Keratinocyte (primary cell): ENCODE measurements at regions not wholly inside any gene's neighbourhood (a gene's known extent, or its start where the extent isn't known, plus 50 kb on each side); places are given as distances from the start of the nearest gene placed in this dataset.

Experiments used
- DNase-seq: peaks from one replicate; pipeline ENCODE4 v3.0.0-alpha.2; 2011; ENCODE audit warnings: low read depth, missing footprints, low spot score
- FAIRE-seq: peaks from 2 replicates; lab custom pipeline; 2011; peaks lifted over from hg19 to GRCh38; lab: Jason Lieb, UNC
- H2AFZ ChIP-seq: 2 replicates; pipeline ENCODE4 v1.6.0; 2012; ENCODE audit warnings: low read length, control low read depth, inconsistent platforms; ENCODE audit not compliant: control insufficient read depth
- H3K27ac ChIP-seq: 2 replicates; pipeline ENCODE4 v1.5.1; 2011; ENCODE audit warnings: low read length; ENCODE audit not compliant: control insufficient read depth, insufficient read depth
- H3K27me3 ChIP-seq: 3 replicates; pipeline ENCODE4 v1.6.0; 2011; ENCODE audit warnings: low read length; ENCODE audit not compliant: control insufficient read depth, insufficient read depth; ENCODE audit errors: extremely low read depth
- H3K36me3 ChIP-seq, 2 experiments: 2 replicates in 1 of 2; 3 replicates in 1 of 2; pipeline ENCODE4 v1.5.1; 2011; ENCODE audit warnings: low read length in 2 of 2, mild to moderate bottlenecking in 1 of 2; ENCODE audit not compliant: control insufficient read depth in 2 of 2, insufficient read depth in 2 of 2; ENCODE audit errors: extremely low read depth in 1 of 2
- H3K4me1 ChIP-seq: 3 replicates; pipeline ENCODE4 v1.5.1; 2011; ENCODE audit warnings: low read length; ENCODE audit not compliant: control insufficient read depth, insufficient read depth; ENCODE audit errors: extremely low read depth
- H3K4me2 ChIP-seq: 3 replicates; pipeline ENCODE4 v1.6.0; 2011; ENCODE audit warnings: low read depth, low read length; ENCODE audit not compliant: control insufficient read depth, insufficient read depth; ENCODE audit errors: extremely low read depth
- H3K4me3 ChIP-seq, 3 experiments: fragments of 200-600 bp in 1 of 3; sonication (generic) in 1 of 3; 2 replicates in 2 of 3; 3 replicates in 1 of 3; pipeline ENCODE4 v1.5.1; 2011 to 2016; ENCODE audit warnings: low read length in 3 of 3, mild to moderate bottlenecking in 3 of 3, control low read depth in 2 of 3, inconsistent platforms in 1 of 3, low read depth in 1 of 3, mixed read lengths in 1 of 3, mixed run types in 1 of 3, moderate library complexity in 1 of 3; ENCODE audit not compliant: control insufficient read depth in 2 of 3, insufficient read depth in 2 of 3; ENCODE audit errors: extremely low read depth in 1 of 3
- H3K79me2 ChIP-seq: 2 replicates; pipeline ENCODE4 v1.6.0; 2012; ENCODE audit warnings: low read length; ENCODE audit not compliant: control insufficient read depth, insufficient read depth
- H3K9ac ChIP-seq: 3 replicates; pipeline ENCODE4 v1.6.0; 2011; ENCODE audit warnings: low read length; ENCODE audit not compliant: control insufficient read depth, insufficient read depth; ENCODE audit errors: extremely low read depth
- H3K9me1 ChIP-seq: 3 replicates; pipeline ENCODE4 v1.6.0; 2011; ENCODE audit warnings: low read length; ENCODE audit not compliant: control insufficient read depth, insufficient read depth; ENCODE audit errors: extremely low read depth
- H3K9me3 ChIP-seq: 2 replicates; pipeline ENCODE4 v1.5.1; 2012; ENCODE audit warnings: low read depth, low read length; ENCODE audit not compliant: control insufficient read depth
- H4K20me1 ChIP-seq: 3 replicates; pipeline ENCODE4 v1.6.0; 2011; ENCODE audit warnings: low read length; ENCODE audit not compliant: control insufficient read depth, insufficient read depth; ENCODE audit errors: extremely low read depth
- EZH2 ChIP-seq: IDR thresholded peaks from one replicate; pipeline ENCODE4 v1.6.1; 2012; ENCODE audit warnings: inconsistent platforms, mild to moderate bottlenecking, low read length, moderate library complexity
- dilution Hi-C: fragments of 300-500 bp; cut with MboI; formaldehyde crosslinking; loops from one replicate; pipeline ENCODE4 v1.7.0; 2020; ENCODE audit warnings: low sequenced_read_pairs; ENCODE audit not compliant: extremely low pct_ligation_motif_present
- TF ChIP-seq, protein P1 (sequence below), 3 experiments: IDR thresholded peaks in 1 of 3; conservative IDR thresholded peaks in 1 of 3; optimal IDR thresholded peaks in 1 of 3; 2 replicates in 2 of 3; 3 replicates in 1 of 3; pipeline versions ENCODE3 to v1.5.1; 2011; ENCODE audit warnings: low read length in 3 of 3, mild to moderate bottlenecking in 3 of 3, moderate library complexity in 2 of 3, control low read depth in 1 of 3, inconsistent platforms in 1 of 3; ENCODE audit not compliant: insufficient read depth in 2 of 3; ENCODE audit errors: extremely low read depth in 1 of 3

DNA sequence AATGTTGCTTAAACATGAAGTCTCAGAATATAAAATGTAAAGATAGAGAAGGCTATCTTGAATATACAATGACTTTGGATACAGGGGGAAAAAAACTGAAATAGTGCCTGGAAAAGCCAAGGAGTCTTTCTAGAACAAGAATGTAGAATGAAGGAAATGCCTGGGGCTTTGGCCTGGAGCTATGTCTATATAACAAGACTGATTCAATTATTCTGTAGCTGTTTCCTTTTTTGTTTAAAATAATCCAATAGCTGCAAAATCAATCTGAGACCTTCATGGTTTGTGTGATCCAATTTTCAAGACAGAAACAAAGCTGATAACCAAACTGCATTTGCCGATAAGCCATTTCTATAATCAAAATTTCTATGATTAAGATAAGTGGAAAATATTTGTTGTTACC is 530.9 kb upstream of the NBEA start:
- Histone ChIP-seq H3K4me3 (no peak overlapping the region), H3K27me3 (no peaks in the 10 kb centered on the region), H3K4me1 (peaks cover 11% of the 10 kb centered on the region), H4K20me1 (no peaks in the 10 kb centered on the region), H3K9ac (no peak overlapping the region), H3K9me1 (no peaks in the 10 kb centered on the region), H3K9me3 (no peaks in the 10 kb centered on the region), H3K4me2 (no peak overlapping the region), H2AFZ (no peak overlapping the region), H3K79me2 (no peaks in the 10 kb centered on the region), H3K36me3 (no peaks in the 10 kb centered on the region), H3K27ac (no peak overlapping the region)
- TF ChIP-seq EZH2, result no peak
- TF ChIP-seq, protein P1, sequence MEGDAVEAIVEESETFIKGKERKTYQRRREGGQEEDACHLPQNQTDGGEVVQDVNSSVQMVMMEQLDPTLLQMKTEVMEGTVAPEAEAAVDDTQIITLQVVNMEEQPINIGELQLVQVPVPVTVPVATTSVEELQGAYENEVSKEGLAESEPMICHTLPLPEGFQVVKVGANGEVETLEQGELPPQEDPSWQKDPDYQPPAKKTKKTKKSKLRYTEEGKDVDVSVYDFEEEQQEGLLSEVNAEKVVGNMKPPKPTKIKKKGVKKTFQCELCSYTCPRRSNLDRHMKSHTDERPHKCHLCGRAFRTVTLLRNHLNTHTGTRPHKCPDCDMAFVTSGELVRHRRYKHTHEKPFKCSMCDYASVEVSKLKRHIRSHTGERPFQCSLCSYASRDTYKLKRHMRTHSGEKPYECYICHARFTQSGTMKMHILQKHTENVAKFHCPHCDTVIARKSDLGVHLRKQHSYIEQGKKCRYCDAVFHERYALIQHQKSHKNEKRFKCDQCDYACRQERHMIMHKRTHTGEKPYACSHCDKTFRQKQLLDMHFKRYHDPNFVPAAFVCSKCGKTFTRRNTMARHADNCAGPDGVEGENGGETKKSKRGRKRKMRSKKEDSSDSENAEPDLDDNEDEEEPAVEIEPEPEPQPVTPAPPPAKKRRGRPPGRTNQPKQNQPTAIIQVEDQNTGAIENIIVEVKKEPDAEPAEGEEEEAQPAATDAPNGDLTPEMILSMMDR (optimal IDR thresholded peaks at IDR 0.05 in 1 of 3, IDR thresholded peaks at IDR 0.05 in 1 of 3, conservative IDR thresholded peaks at IDR 0.05 in 1 of 3; ENCODE audit: extremely low read depth in 1 of 3, insufficient read depth in 2 of 3, low read length in 3 of 3), result no peak
- no peak for FAIRE-seq
- DNase-seq, result no peak
- dilution Hi-C loops, result no loop called here

DNA sequence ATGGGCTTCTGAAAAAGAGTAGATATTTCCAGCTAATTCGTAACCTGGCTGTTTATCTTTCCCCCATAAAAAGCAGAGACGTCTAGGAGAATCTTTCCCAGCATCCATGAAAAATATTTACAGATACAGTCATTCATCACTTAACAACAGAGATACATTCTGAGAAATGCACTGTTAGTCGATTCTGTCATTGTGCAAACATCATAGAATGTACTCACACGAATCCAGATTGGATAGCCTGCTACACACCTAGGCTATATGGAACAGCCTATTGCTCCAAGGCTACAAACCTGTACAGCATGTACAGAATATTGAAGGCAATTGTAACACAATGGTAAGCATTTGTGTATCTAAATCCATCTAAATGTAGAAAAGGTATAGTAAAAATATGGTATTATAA is 530.2 kb upstream of the NBEA start:
- H3K27ac ChIP-seq, result no peak overlapping the region
- H3K79me2 ChIP-seq, result no peaks in the 10 kb centered on the region
- dilution Hi-C loops, result no loop called here
- H3K9me1 ChIP-seq, result no peaks in the 10 kb centered on the region
- no peaks in the 10 kb centered on the region for H3K27me3 ChIP-seq
- no peak overlapping the region for H3K4me2 ChIP-seq
- FAIRE-seq (no peak), DNase-seq (no peak)
- H4K20me1 ChIP-seq, result no peaks in the 10 kb centered on the region
- no peaks in the 10 kb centered on the region for H3K36me3 ChIP-seq
- no peak overlapping the region for H2AFZ ChIP-seq
- no peaks in the 10 kb centered on the region for H3K9me3 ChIP-seq
- H3K9ac ChIP-seq, result no peak overlapping the region
- TF ChIP-seq EZH2, result no peak
- TF ChIP-seq, protein P1 (optimal IDR thresholded peaks at IDR 0.05 in 1 of 3, IDR thresholded peaks at IDR 0.05 in 1 of 3, conservative IDR thresholded peaks at IDR 0.05 in 1 of 3; ENCODE audit: extremely low read depth in 1 of 3, insufficient read depth in 2 of 3, low read length in 3 of 3), result no peak
- H3K4me1 ChIP-seq, result peaks cover 11% of the 10 kb centered on the region
- no peak overlapping the region for H3K4me3 ChIP-seq
